MM.1S (cell line): ENCODE measurements at regions not wholly inside any gene's neighbourhood (a gene's known extent, or its start where the extent isn't known, plus 50 kb on each side); places are given as distances from the start of the nearest gene placed in this dataset.

ENCODE experiments used
- DNase-seq: peaks from one replicate; pipeline ENCODE4 v3.0.0-alpha.2; 2015
- H2AFZ ChIP-seq: fragments of 300-600 bp; sonication (generic); 2 replicates; pipeline ENCODE4 v1.6.0; 2016; ENCODE audit warnings: antibody characterized with exemption, low read length
- H3F3A ChIP-seq: fragments of 300-600 bp; sonication (generic); 2 replicates; pipeline ENCODE4 v1.6.1; 2016; ENCODE audit warnings: mild to moderate bottlenecking, antibody characterized with exemption, low read length, moderate library complexity, mixed read lengths; ENCODE audit not compliant: insufficient read depth
- H3K27ac ChIP-seq: fragments of 300-600 bp; sonication (generic); 2 replicates; pipeline ENCODE4 v1.5.1; 2016; ENCODE audit warnings: mild to moderate bottlenecking, low read length
- H3K27me3 ChIP-seq: fragments of 300-600 bp; sonication (generic); replicated peaks from 2 replicates; pipeline ENCODE4 v1.6.0; 2016; ENCODE audit warnings: low read length; ENCODE audit not compliant: insufficient read depth
- H3K36me3 ChIP-seq: fragments of 300-600 bp; sonication (generic); replicated peaks from 2 replicates; pipeline ENCODE4 v1.6.1; 2016; ENCODE audit warnings: mild to moderate bottlenecking, low read length, mixed read lengths; ENCODE audit not compliant: insufficient read depth
- H3K4me1 ChIP-seq: fragments of 300-600 bp; sonication (generic); 2 replicates; pipeline ENCODE4 v1.6.1; 2016; ENCODE audit warnings: low read length, mixed read lengths
- H3K4me2 ChIP-seq: fragments of 300-600 bp; sonication (generic); 2 replicates; pipeline ENCODE4 v1.6.0; 2016; ENCODE audit warnings: low read depth, low read length
- H3K4me3 ChIP-seq: fragments of 300-600 bp; sonication (generic); 2 replicates; pipeline ENCODE4 v1.5.1; 2016; ENCODE audit warnings: low read length, mixed read lengths
- H3K79me2 ChIP-seq: fragments of 300-600 bp; sonication (generic); 2 replicates; pipeline ENCODE4 v1.6.1; 2016; ENCODE audit warnings: mixed run types, low read length, mixed read lengths
- H3K9ac ChIP-seq: fragments of 300-600 bp; sonication (generic); 2 replicates; pipeline ENCODE4 v1.6.1; 2016; ENCODE audit warnings: low read length, mixed read lengths
- H3K9me2 ChIP-seq: fragments of 300-600 bp; sonication (generic); replicated peaks from 2 replicates; pipeline ENCODE4 v1.6.1; 2016; ENCODE audit warnings: mild to moderate bottlenecking, low read length, mixed read lengths; ENCODE audit not compliant: insufficient read depth
- H3K9me3 ChIP-seq: fragments of 300-600 bp; sonication (generic); replicated peaks from 2 replicates; pipeline ENCODE4 v1.6.1; 2016; ENCODE audit warnings: mild to moderate bottlenecking, low read length, mixed read lengths; ENCODE audit not compliant: insufficient read depth
- H4K20me1 ChIP-seq: fragments of 300-600 bp; sonication (generic); 2 replicates; pipeline ENCODE4 v1.6.1; 2016; ENCODE audit warnings: mild to moderate bottlenecking, low read length, moderate library complexity, mixed read lengths; ENCODE audit not compliant: insufficient read depth
- CTCF ChIP-seq: fragments of 300-600 bp; sonication (generic); IDR thresholded peaks from 2 replicates; pipeline ENCODE4 v1.5.1; 2016; ENCODE audit warnings: antibody characterized with exemption, low read length, mixed read lengths
- EZH2 ChIP-seq: fragments of 300-600 bp; sonication (generic); optimal IDR thresholded peaks from 2 replicates; pipeline ENCODE3; 2017; ENCODE audit warnings: low read depth, mild to moderate bottlenecking, antibody characterized with exemption, low read length, mixed read lengths
- EZH2phosphoT487 ChIP-seq: fragments of 300-600 bp; sonication (generic); IDR thresholded peaks from 2 replicates; pipeline ENCODE4 v1.6.1; 2018; ENCODE audit warnings: antibody characterized with exemption, low read length

- no peaks in the 10 kb centered on the region for H4K20me1 ChIP-seq
- no peaks in the 10 kb centered on the region for H3K27me3 ChIP-seq
- H3F3A ChIP-seq = no peaks in the 10 kb centered on the region
- no peak overlapping the region for H3K4me2 ChIP-seq
- no peak overlapping the region for H3K27ac ChIP-seq
- no peak overlapping the region for H3K9ac ChIP-seq
- H3K4me3 ChIP-seq = no peak overlapping the region
- no peaks in the 10 kb centered on the region for H3K79me2 ChIP-seq
- no peak for TF ChIP-seq CTCF
- no peak for TF ChIP-seq EZH2phosphoT487
- TF ChIP-seq EZH2 = no peak
- no peaks in the 10 kb centered on the region for H3K9me3 ChIP-seq
- H2AFZ ChIP-seq = no peak overlapping the region
- H3K4me1 ChIP-seq = no peaks in the 10 kb centered on the region
- no peaks in the 10 kb centered on the region for H3K9me2 ChIP-seq
- H3K36me3 ChIP-seq = no peaks in the 10 kb centered on the region
- no peak for DNase-seq
Observed at GRCh38 chr14:34300330-34300729, 161.7 kb downstream of the SPTSSA start.

- Histone ChIP-seq H2AFZ (no peak overlapping the region), H3K27ac (no peak overlapping the region), H3K27me3 (no peaks in the 10 kb centered on the region), H3F3A (no peaks in the 10 kb centered on the region), H3K9me3 (no peaks in the 10 kb centered on the region), H4K20me1 (no peaks in the 10 kb centered on the region), H3K4me3 (no peak overlapping the region), H3K79me2 (no peaks in the 10 kb centered on the region), H3K9me2 (no peaks in the 10 kb centered on the region), H3K9ac (no peak overlapping the region), H3K36me3 (no peaks in the 10 kb centered on the region), H3K4me1 (no peaks in the 10 kb centered on the region), H3K4me2 (no peak overlapping the region)
- no peak for DNase-seq
- TF ChIP-seq EZH2phosphoT487 (no peak), CTCF (no peak), EZH2 (no peak)
Observed at GRCh38 chr14:34299360-34299759, 162.7 kb downstream of the SPTSSA start.

- Histone ChIP-seq H3K9me2 (no peaks in the 10 kb centered on the region), H3K79me2 (no peaks in the 10 kb centered on the region), H3K9ac (no peak overlapping the region), H3K4me3 (no peak overlapping the region), H4K20me1 (no peaks in the 10 kb centered on the region), H2AFZ (no peak overlapping the region), H3K27ac (no peak overlapping the region), H3K9me3 (no peaks in the 10 kb centered on the region), H3K36me3 (no peaks in the 10 kb centered on the region), H3K4me1 (no peaks in the 10 kb centered on the region), H3F3A (no peaks in the 10 kb centered on the region), H3K4me2 (no peak overlapping the region), H3K27me3 (no peaks in the 10 kb centered on the region)
- no peak for DNase-seq
- TF ChIP-seq EZH2 = no peak
- no peak for TF ChIP-seq CTCF
- TF ChIP-seq EZH2phosphoT487 = no peak
Observed at GRCh38 chr14:34297786-34298520, 164.1 kb downstream of the SPTSSA start.
